Thoracic aorta (tissue), 2 donors: ENCODE measurements at regions not wholly inside any gene's neighbourhood (a gene's known extent, or its start where the extent isn't known, plus 50 kb on each side); places are given as distances from the start of the nearest gene placed in this dataset.

Source experiments
- ATAC-seq: fragments of 150-250 bp; one replicate; pipeline ENCODE4 v1.8.0; 2017; ENCODE audit warnings: low read depth; ENCODE audit not compliant: insufficient number of reproducible peaks, low FRiP score
- DNase-seq: peaks from one replicate; pipeline ENCODE4 v3.0.0-alpha.2; 2020; ENCODE audit warnings: low spot score
- H3K27ac ChIP-seq, 2 donors: fragments of 200-600 bp; sonication (generic); 1 replicate in 1 of 2; 2 replicates in 1 of 2; pipeline ENCODE4 v1.5.1; 2016; ENCODE audit warnings: mild to moderate bottlenecking in 2 of 2, moderate library complexity in 2 of 2
- H3K27me3 ChIP-seq: fragments of 200-600 bp; sonication (generic); replicated peaks from 2 replicates; pipeline ENCODE4 v1.6.0; 2016; ENCODE audit warnings: mild to moderate bottlenecking; ENCODE audit not compliant: insufficient read depth
- H3K36me3 ChIP-seq: fragments of 200-600 bp; sonication (generic); one replicate; pipeline ENCODE4 v1.5.1; 2016
- H3K4me1 ChIP-seq, 2 donors: fragments of 200-600 bp; sonication (generic); 1 replicate in 1 of 2; 2 replicates in 1 of 2; pipeline versions ENCODE4 v1.5.1 to v1.6.0; 2016; ENCODE audit warnings: low read depth in 2 of 2, mild to moderate bottlenecking in 1 of 2; ENCODE audit not compliant: control insufficient read depth in 1 of 2
- H3K4me3 ChIP-seq: fragments of 200-600 bp; sonication (generic); 2 replicates; pipeline ENCODE4 v1.5.1; 2016; ENCODE audit warnings: mild to moderate bottlenecking
- H3K9me3 ChIP-seq: fragments of 200-600 bp; sonication (generic); 2 replicates; pipeline ENCODE4 v1.5.1; 2016
- CTCF ChIP-seq: fragments of 200-600 bp; sonication (generic); IDR thresholded peaks from one replicate; pipeline ENCODE4 v1.5.1; 2019; ENCODE audit warnings: antibody characterized with exemption

GRCh38 chr11:109765709-109766311 is 327.4 kb upstream of the ZC3H12C start:
- ATAC-seq = no peak
- DNase-seq = no peak
- H3K4me1 ChIP-seq = no peaks in the 10 kb centered on the region
- H3K36me3 ChIP-seq = no peaks in the 10 kb centered on the region
- no peaks in the 10 kb centered on the region for H3K27me3 ChIP-seq
- H3K4me3 ChIP-seq = no peak overlapping the region
- H3K27ac ChIP-seq = no peak overlapping the region
- no peak for TF ChIP-seq CTCF
- no peaks in the 10 kb centered on the region for H3K9me3 ChIP-seq

GRCh38 chr11:109769858-109770257 is 323.3 kb upstream of the ZC3H12C start:
- no peak overlapping the region for H3K4me3 ChIP-seq
- no peak for ATAC-seq
- H3K36me3 ChIP-seq = no peaks in the 10 kb centered on the region
- no peak for TF ChIP-seq CTCF
- H3K9me3 ChIP-seq = no peaks in the 10 kb centered on the region
- H3K27ac ChIP-seq = no peak overlapping the region
- no peaks in the 10 kb centered on the region for H3K4me1 ChIP-seq
- DNase-seq = no peak
- no peaks in the 10 kb centered on the region for H3K27me3 ChIP-seq

- DNase-seq (no peak), ATAC-seq (no peak)
- H3K4me3 ChIP-seq = no peak overlapping the region
- no peak overlapping the region for H3K27ac ChIP-seq
- H3K4me1 ChIP-seq = no peaks in the 10 kb centered on the region
- no peaks in the 10 kb centered on the region for H3K9me3 ChIP-seq
- TF ChIP-seq CTCF = no peak
- no peaks in the 10 kb centered on the region for H3K27me3 ChIP-seq
- H3K36me3 ChIP-seq = no peaks in the 10 kb centered on the region
These were observed 322.9 kb upstream of the ZC3H12C start for GRCh38 chr11:109770323-109770722.

GRCh38 chr11:109772892-109773291 is 320.3 kb upstream of the ZC3H12C start:
- no peak for TF ChIP-seq CTCF
- H3K9me3 ChIP-seq = no peaks in the 10 kb centered on the region
- no peak overlapping the region for H3K4me3 ChIP-seq
- H3K27me3 ChIP-seq = no peaks in the 10 kb centered on the region
- ATAC-seq = no peak
- H3K4me1 ChIP-seq = no peaks in the 10 kb centered on the region
- H3K36me3 ChIP-seq = no peaks in the 10 kb centered on the region
- no peak overlapping the region for H3K27ac ChIP-seq
- no peak for DNase-seq

- H3K4me3 ChIP-seq = no peak overlapping the region
- no peaks in the 10 kb centered on the region for H3K36me3 ChIP-seq
- H3K9me3 ChIP-seq = no peaks in the 10 kb centered on the region
- no peaks in the 10 kb centered on the region for H3K27me3 ChIP-seq
- no peak overlapping the region for H3K27ac ChIP-seq
- ATAC-seq = no peak
- H3K4me1 ChIP-seq = no peaks in the 10 kb centered on the region
- DNase-seq = no peak
- TF ChIP-seq CTCF = no peak
These were observed 317.5 kb upstream of the ZC3H12C start for GRCh38 chr11:109775686-109776085.
